Middle frontal gyrus (tissue), 1 donor: ENCODE measurements at regions not wholly inside any gene's neighbourhood (a gene's known extent, or its start where the extent isn't known, plus 50 kb on each side); places are given as distances from the start of the nearest gene placed in this dataset.
"Not testable (repeated sequence)": the region's sequence is repeated elsewhere in the genome, so short reads cannot be mapped to it uniquely, and the experiment has no call there.

Experiments used
- DNase-seq: peaks from one replicate; pipeline ENCODE4 v3.0.0-alpha.2; 2015; ENCODE audit warnings: low spot score; ENCODE audit errors: extremely low spot score

- DNase-seq: no peak
Observed at GRCh38 chr13:99075268-99076191, 97.7 kb upstream of the DOCK9 start.

GRCh38 chr13:99078017-99078771 is 100.3 kb upstream of the DOCK9 start:
- no peak for DNase-seq

GRCh38 chr13:99080131-99080530 is 102.3 kb upstream of the DOCK9 start:
- no peak for DNase-seq

GRCh38 chr13:99083981-99084380 is 106.1 kb upstream of the DOCK9 start:
- DNase-seq: no peak

- no peak for DNase-seq
Observed at GRCh38 chr13:99085139-99085807, 107.4 kb upstream of the DOCK9 start.

- no peak for DNase-seq
Observed at GRCh38 chr13:99085808-99086266, 108.0 kb upstream of the DOCK9 start.

GRCh38 chr13:99086267-99087097 is 108.6 kb upstream of the DOCK9 start:
- no peak for DNase-seq

- peak; percentile 87 for DNase-seq
Observed at GRCh38 chr13:99087098-99087953, 109.5 kb upstream of the DOCK9 start.

- no peak for DNase-seq
Observed at GRCh38 chr13:99087954-99088491, 110.2 kb upstream of the DOCK9 start.

GRCh38 chr13:99093997-99094396 is 106.7 kb upstream of the UBAC2 start:
- no peak for DNase-seq

- DNase-seq: not testable (repeated sequence)
Observed at GRCh38 chr13:99101831-99102230, 98.8 kb upstream of the UBAC2 start.

GRCh38 chr13:99103536-99103935 is 97.1 kb upstream of the UBAC2 start:
- no peak for DNase-seq

GRCh38 chr13:99104396-99104795 is 96.3 kb upstream of the UBAC2 start:
- DNase-seq: no peak

- DNase-seq: no peak
Observed at GRCh38 chr13:99105160-99105559, 95.5 kb upstream of the UBAC2 start.

- no peak for DNase-seq
Observed at GRCh38 chr13:99113351-99113750, 87.3 kb upstream of the UBAC2 start.

- no peak for DNase-seq
Observed at GRCh38 chr13:99118179-99118578, 82.5 kb upstream of the UBAC2 start.

- no peak for DNase-seq
Observed at GRCh38 chr13:99119656-99120055, 81.0 kb upstream of the UBAC2 start.

GRCh38 chr13:99120751-99121150 is 79.9 kb upstream of the UBAC2 start:
- DNase-seq: no peak

- no peak for DNase-seq
Observed at GRCh38 chr13:99122171-99122570, 78.5 kb upstream of the UBAC2 start.
